Tibial nerve (tissue), 4 donors: ENCODE measurements at regions not wholly inside any gene's neighbourhood (a gene's known extent, or its start where the extent isn't known, plus 50 kb on each side); places are given as distances from the start of the nearest gene placed in this dataset.

Experiments used
- DNase-seq, 2 donors: peaks; one replicate each; pipeline ENCODE4 v3.0.0-alpha.2; 2019; ENCODE audit warnings: low spot score in 2 of 2
- H3K27ac ChIP-seq, 4 donors: fragments of 200-600 bp; sonication (generic) in 3 of 4; one replicate each; pipeline ENCODE4 v1.5.1; 2017 to 2019; ENCODE audit warnings: mild to moderate bottlenecking in 1 of 4
- H3K27me3 ChIP-seq, 2 donors: fragments of 200-600 bp; sonication (generic) in 1 of 2; one replicate each; pipeline versions ENCODE4 v1.5.1 to v1.6.0; 2017 to 2019
- H3K36me3 ChIP-seq, 3 donors: fragments of 200-600 bp; sonication (generic); one replicate each; pipeline ENCODE4 v1.5.1; 2018 to 2019
- H3K4me1 ChIP-seq, 4 donors: fragments of 200-600 bp; sonication (generic) in 3 of 4; one replicate each; pipeline ENCODE4 v1.5.1; 2017 to 2019
- H3K4me3 ChIP-seq, 4 donors: fragments of 200-600 bp; sonication (generic) in 3 of 4; one replicate each; pipeline ENCODE4 v1.5.1; 2017 to 2019; ENCODE audit warnings: mild to moderate bottlenecking in 1 of 4, moderate library complexity in 1 of 4
- H3K9me3 ChIP-seq, 4 donors: fragments of 200-600 bp; sonication (generic) in 3 of 4; one replicate each; pipeline ENCODE4 v1.5.1; 2017 to 2019
- EP300 ChIP-seq, 2 donors: sonication (generic); formaldehyde crosslinking; IDR thresholded peaks; one replicate each; pipeline ENCODE4 v1.6.1; 2017; ENCODE audit warnings: antibody characterized with exemption in 2 of 2, mild to moderate bottlenecking in 1 of 2
- POLR2A ChIP-seq, 2 donors: fragments of 450-650 bp; IDR thresholded peaks; one replicate each; pipeline ENCODE4 v1.6.1; 2017; ENCODE audit warnings: antibody characterized with exemption in 2 of 2, mild to moderate bottlenecking in 2 of 2, moderate library complexity in 2 of 2
- WGBS, 2 donors: methylation state at CpG; one replicate each; pipeline ENCODE4 v1.1.5; 2018; 5-methylcytosine and 5-hydroxymethylcytosine counted together
- TF ChIP-seq, protein P1 (sequence below), 5 experiments: fragments of 200-600 bp in 3 of 5; fragments of 450-650 bp in 2 of 5; sonication (generic) in 3 of 5; IDR thresholded peaks; one replicate each; pipeline ENCODE4 v1.5.1; 2016 to 2019; ENCODE audit warnings: antibody characterized with exemption in 5 of 5, mild to moderate bottlenecking in 3 of 5, moderate library complexity in 2 of 5

DNA sequence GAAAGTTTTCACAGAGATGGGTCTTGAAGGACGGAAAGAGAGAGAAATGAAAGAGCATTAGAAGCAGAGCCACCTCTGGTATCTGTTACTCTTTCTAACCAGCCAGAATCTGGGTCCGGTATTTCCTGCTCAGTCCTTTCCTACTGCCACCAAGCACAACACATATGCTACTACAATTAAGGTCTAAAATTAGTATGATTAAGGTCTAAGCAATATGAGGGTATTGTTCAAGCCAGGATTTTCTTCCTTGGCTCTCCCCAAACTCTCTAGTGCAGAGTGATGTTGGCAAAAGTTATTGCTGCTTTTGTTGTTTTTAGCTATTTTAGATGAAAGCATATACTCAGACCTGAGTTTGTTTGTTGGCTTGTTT, 59.2 kb upstream of the EED start:
- WGBS, 2 donors: 65 to 72% methylated on average over 2 of the region's 2 CpGs
- no peak for DNase-seq
- H3K27ac ChIP-seq: no peak overlapping the region

GRCh38 chr11:86184728-86185380, 59.7 kb upstream of the EED start:
- H3K36me3 ChIP-seq: no peaks in the 10 kb centered on the region
- H3K27ac ChIP-seq: no peak overlapping the region
- H3K4me1 ChIP-seq: peaks cover 0 to 20% (median 4%) of the 10 kb centered on the region in 4 donors
- TF ChIP-seq, protein P1, sequence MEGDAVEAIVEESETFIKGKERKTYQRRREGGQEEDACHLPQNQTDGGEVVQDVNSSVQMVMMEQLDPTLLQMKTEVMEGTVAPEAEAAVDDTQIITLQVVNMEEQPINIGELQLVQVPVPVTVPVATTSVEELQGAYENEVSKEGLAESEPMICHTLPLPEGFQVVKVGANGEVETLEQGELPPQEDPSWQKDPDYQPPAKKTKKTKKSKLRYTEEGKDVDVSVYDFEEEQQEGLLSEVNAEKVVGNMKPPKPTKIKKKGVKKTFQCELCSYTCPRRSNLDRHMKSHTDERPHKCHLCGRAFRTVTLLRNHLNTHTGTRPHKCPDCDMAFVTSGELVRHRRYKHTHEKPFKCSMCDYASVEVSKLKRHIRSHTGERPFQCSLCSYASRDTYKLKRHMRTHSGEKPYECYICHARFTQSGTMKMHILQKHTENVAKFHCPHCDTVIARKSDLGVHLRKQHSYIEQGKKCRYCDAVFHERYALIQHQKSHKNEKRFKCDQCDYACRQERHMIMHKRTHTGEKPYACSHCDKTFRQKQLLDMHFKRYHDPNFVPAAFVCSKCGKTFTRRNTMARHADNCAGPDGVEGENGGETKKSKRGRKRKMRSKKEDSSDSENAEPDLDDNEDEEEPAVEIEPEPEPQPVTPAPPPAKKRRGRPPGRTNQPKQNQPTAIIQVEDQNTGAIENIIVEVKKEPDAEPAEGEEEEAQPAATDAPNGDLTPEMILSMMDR (IDR thresholded peaks at IDR 0.05): no peak
- TF ChIP-seq POLR2A (IDR thresholded peaks at IDR 0.05): no peak
- H3K9me3 ChIP-seq: no peaks in the 10 kb centered on the region
- H3K4me3 ChIP-seq: no peak overlapping the region
- 60 to 69% methylated on average over 5 of the region's 5 CpGs for whole genome bisulfite sequencing, 2 donors
- H3K27me3 ChIP-seq: no peaks in the 10 kb centered on the region
- no peak for DNase-seq

More for the DNA sequence above, 59.2 kb upstream of the EED start:
- Histone ChIP-seq H3K36me3 (no peaks in the 10 kb centered on the region), H3K4me1 (peaks cover 0 to 15% (median 4%) of the 10 kb centered on the region in 4 donors), H3K27me3 (no peaks in the 10 kb centered on the region), H3K4me3 (no peak overlapping the region), H3K9me3 (no peaks in the 10 kb centered on the region)
- TF ChIP-seq POLR2A (IDR thresholded peaks at IDR 0.05) (no peak), EP300 (IDR thresholded peaks at IDR 0.05) (no peak)
- TF ChIP-seq, protein P1 (IDR thresholded peaks at IDR 0.05): no peak

GRCh38 chr11:86183694-86184093, 60.9 kb upstream of the EED start:
- Histone ChIP-seq H3K27ac (no peak overlapping the region), H3K9me3 (no peaks in the 10 kb centered on the region), H3K27me3 (no peaks in the 10 kb centered on the region), H3K4me1 (peaks cover 0 to 30% (median 4%) of the 10 kb centered on the region in 4 donors), H3K4me3 (no peak overlapping the region), H3K36me3 (no peaks in the 10 kb centered on the region)
- no peak for DNase-seq
- 53% methylated on average over 2 of the region's 2 CpGs for WGBS, 2 donors
- no peak for TF ChIP-seq POLR2A (IDR thresholded peaks at IDR 0.05)
- TF ChIP-seq, protein P1 (IDR thresholded peaks at IDR 0.05): no peak

- H3K36me3 ChIP-seq: no peaks in the 10 kb centered on the region
- no peak overlapping the region for H3K4me3 ChIP-seq
- H3K27me3 ChIP-seq: no peaks in the 10 kb centered on the region
- DNase-seq: no peak
- no peak for TF ChIP-seq POLR2A (IDR thresholded peaks at IDR 0.05)
- TF ChIP-seq, protein P1 (IDR thresholded peaks at IDR 0.05): no peak
- no peak for TF ChIP-seq EP300 (IDR thresholded peaks at IDR 0.05)
- H3K27ac ChIP-seq: no peak overlapping the region
- no peaks in the 10 kb centered on the region for H3K9me3 ChIP-seq
- H3K4me1 ChIP-seq: peaks cover 0 to 33% (median 6%) of the 10 kb centered on the region in 4 donors
- 76 to 80% methylated on average over 8 of the region's 8 CpGs for WGBS, 2 donors
Observed at GRCh38 chr11:86182976-86183584, 61.5 kb upstream of the EED start.

DNA sequence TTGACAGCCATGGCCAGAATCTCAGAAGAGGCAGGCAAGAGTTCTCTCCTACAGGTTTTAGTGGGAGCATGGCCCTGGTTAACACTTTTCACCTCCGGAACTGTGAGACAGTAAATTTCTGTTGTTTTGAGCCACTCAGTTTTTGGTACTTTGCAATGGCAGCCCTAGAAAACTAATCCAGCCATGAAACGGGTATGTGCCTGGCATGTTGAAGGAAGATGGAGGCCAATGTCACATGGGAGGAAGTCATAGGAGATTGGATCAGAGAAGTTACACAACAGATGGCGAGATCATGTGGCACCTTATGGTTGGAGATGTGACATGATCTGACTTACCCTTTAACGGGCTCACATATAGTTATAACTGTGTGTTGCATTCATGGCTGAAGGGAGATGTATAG, 63.2 kb upstream of the EED start:
- Histone ChIP-seq H3K9me3 (no peaks in the 10 kb centered on the region), H3K4me3 (no peak overlapping the region), H3K27me3 (no peaks in the 10 kb centered on the region), H3K36me3 (no peaks in the 10 kb centered on the region), H3K4me1 (peaks cover 0 to 23% (median 9%) of the 10 kb centered on the region in 4 donors), H3K27ac (no peak overlapping the region)
- 87 to 88% methylated on average over 4 of the region's 4 CpGs for WGBS, 2 donors
- DNase-seq: no peak
- TF ChIP-seq POLR2A (IDR thresholded peaks at IDR 0.05) (no peak), EP300 (IDR thresholded peaks at IDR 0.05) (no peak)
- TF ChIP-seq, protein P1 (IDR thresholded peaks at IDR 0.05): no peak
